NCI-H748 treated with DMSO at 0.1 percent for 48 hours (cell line): ENCODE measurements at regions not wholly inside any gene's neighbourhood (a gene's known extent, or its start where the extent isn't known, plus 50 kb on each side); places are given as distances from the start of the nearest gene placed in this dataset.

Source experiments
- DNase-seq: peaks from one replicate; lab custom pipeline; 2025; lab: John Stamatoyannopoulos, UW

GRCh38 chr5:3222924-3223323 lies 372.7 kb upstream of the IRX1 start:
- no peak for DNase-seq

GRCh38 chr5:3221432-3221831 lies 374.2 kb upstream of the IRX1 start:
- DNase-seq = no peak

- DNase-seq = peak; percentile 21
These were observed 374.9 kb upstream of the IRX1 start for GRCh38 chr5:3220638-3221288.

GRCh38 chr5:3220201-3220600 lies 375.4 kb upstream of the IRX1 start:
- no peak for DNase-seq

- DNase-seq = no peak
These were observed 376.5 kb upstream of the IRX1 start for GRCh38 chr5:3218916-3219650.

- DNase-seq = no peak
These were observed 377.7 kb upstream of the IRX1 start for GRCh38 chr5:3217771-3218495.

GRCh38 chr5:3217114-3217513 lies 378.5 kb upstream of the IRX1 start:
- DNase-seq = no peak

- DNase-seq = no peak
These were observed 379.2 kb upstream of the IRX1 start for GRCh38 chr5:3216386-3216785.

GRCh38 chr5:3214838-3215374 lies 380.7 kb upstream of the IRX1 start:
- DNase-seq = no peak

- no peak for DNase-seq
These were observed 381.2 kb upstream of the IRX1 start for GRCh38 chr5:3214396-3214795.

- DNase-seq = no peak
These were observed 382.8 kb upstream of the IRX1 start for GRCh38 chr5:3212869-3213268.

GRCh38 chr5:3210531-3210930 lies 385.1 kb upstream of the IRX1 start:
- no peak for DNase-seq

- DNase-seq = no peak
These were observed 385.7 kb upstream of the IRX1 start for GRCh38 chr5:3209918-3210317.

- DNase-seq = no peak
These were observed 393.1 kb upstream of the IRX1 start for GRCh38 chr5:3202570-3202969.

GRCh38 chr5:3201941-3202340 lies 393.7 kb upstream of the IRX1 start:
- DNase-seq = no peak

- no peak for DNase-seq
These were observed 394.5 kb upstream of the IRX1 start for GRCh38 chr5:3201121-3201520.

- no peak for DNase-seq
These were observed 395.5 kb upstream of the IRX1 start for GRCh38 chr5:3199962-3200755.

GRCh38 chr5:3198074-3198449 lies 397.6 kb upstream of the IRX1 start:
- DNase-seq = peak; percentile 99

- no peak for DNase-seq
These were observed 398.1 kb upstream of the IRX1 start for GRCh38 chr5:3197304-3198073.

GRCh38 chr5:3195994-3196393 lies 399.6 kb upstream of the IRX1 start:
- no peak for DNase-seq

GRCh38 chr5:3194684-3195083 lies 400.9 kb upstream of the IRX1 start:
- no peak for DNase-seq
